ENCODE measurements at regions not wholly inside any gene's neighbourhood (a gene's known extent, or its start where the extent isn't known, plus 50 kb on each side); places are given as distances from the start of the nearest gene placed in this dataset.

DNA sequence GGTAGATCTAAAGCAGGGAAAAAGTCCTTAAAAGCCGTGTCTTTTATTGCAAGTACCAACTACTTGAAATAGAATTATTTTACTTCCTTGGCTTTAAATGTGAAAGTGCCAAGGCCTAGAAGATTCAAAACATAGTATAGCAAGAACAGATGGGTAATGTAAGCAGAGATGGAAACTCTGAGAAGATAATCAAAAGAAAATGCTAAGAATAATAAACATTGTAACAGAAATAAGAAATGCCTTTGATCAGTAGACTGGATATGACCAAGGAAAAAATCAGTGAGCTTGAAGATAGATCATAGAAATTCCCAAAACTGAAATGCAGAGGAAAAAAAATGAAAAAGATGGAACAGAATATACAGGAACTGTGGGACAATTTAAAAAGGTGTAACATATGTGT lies 113.1 kb downstream of the BLID start:
- H3K4me3 ChIP-seq, result no peak overlapping the region
- no peak for DNase-seq (ENCODE audit: low spot score)
- no peak overlapping the region for H3K4me2 ChIP-seq
- no peaks in the 10 kb centered on the region for H3K27me3 ChIP-seq
- no peaks in the 10 kb centered on the region for H4K20me1 ChIP-seq (ENCODE audit: insufficient read depth, poor library complexity, severe bottlenecking)
- H3K79me2 ChIP-seq, result no peaks in the 10 kb centered on the region
- H3K9me2 ChIP-seq (replicated peaks; ENCODE audit: insufficient read depth), result no peaks in the 10 kb centered on the region
- no peaks in the 10 kb centered on the region for H3K4me1 ChIP-seq (ENCODE audit: insufficient read depth)
- H3K36me3 ChIP-seq (replicated peaks; ENCODE audit: insufficient read depth, low read depth), result no peaks in the 10 kb centered on the region
- no peaks in the 10 kb centered on the region for H3K9me3 ChIP-seq (ENCODE audit: low read depth)
- H2AFZ ChIP-seq, result no peak overlapping the region
- TF ChIP-seq EZH2 (IDR thresholded peaks at IDR 0.05; ENCODE audit: borderline replicate concordance) (no peak), EZH2phosphoT487 (IDR thresholded peaks at IDR 0.05; ENCODE audit: low read depth, severe bottlenecking, unreplicated experiment) (no peak)
- TF ChIP-seq, protein P1, sequence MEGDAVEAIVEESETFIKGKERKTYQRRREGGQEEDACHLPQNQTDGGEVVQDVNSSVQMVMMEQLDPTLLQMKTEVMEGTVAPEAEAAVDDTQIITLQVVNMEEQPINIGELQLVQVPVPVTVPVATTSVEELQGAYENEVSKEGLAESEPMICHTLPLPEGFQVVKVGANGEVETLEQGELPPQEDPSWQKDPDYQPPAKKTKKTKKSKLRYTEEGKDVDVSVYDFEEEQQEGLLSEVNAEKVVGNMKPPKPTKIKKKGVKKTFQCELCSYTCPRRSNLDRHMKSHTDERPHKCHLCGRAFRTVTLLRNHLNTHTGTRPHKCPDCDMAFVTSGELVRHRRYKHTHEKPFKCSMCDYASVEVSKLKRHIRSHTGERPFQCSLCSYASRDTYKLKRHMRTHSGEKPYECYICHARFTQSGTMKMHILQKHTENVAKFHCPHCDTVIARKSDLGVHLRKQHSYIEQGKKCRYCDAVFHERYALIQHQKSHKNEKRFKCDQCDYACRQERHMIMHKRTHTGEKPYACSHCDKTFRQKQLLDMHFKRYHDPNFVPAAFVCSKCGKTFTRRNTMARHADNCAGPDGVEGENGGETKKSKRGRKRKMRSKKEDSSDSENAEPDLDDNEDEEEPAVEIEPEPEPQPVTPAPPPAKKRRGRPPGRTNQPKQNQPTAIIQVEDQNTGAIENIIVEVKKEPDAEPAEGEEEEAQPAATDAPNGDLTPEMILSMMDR (IDR thresholded peaks at IDR 0.05; ENCODE audit: poor library complexity), result no peak
- H3K27ac ChIP-seq, result no peak overlapping the region
- 32% methylated on average over 1 of the region's 1 CpG for WGBS (ENCODE audit: low lambda C conversion rate, missing lambda C conversion rate)

DNA sequence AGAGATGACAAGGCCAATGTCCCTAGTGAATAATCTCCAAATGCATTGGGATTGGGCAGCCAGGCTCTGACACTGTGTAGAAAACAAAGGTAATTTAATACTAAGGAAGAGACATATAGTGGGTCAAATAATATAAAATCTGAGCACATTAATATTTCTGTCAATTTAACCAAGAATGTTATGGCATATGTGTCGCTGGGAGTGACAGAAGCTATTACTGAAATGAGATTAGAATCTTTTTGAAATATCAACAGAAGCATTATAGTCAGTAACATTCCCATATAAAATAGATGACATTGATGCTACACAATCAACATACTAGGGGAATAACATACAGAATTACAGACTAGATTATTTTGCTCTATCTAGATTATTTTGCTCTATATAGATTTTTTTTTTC lies 114.0 kb downstream of the BLID start:
- Histone ChIP-seq H3K4me2 (no peak overlapping the region), H3K27me3 (no peaks in the 10 kb centered on the region), H3K9me3 (ENCODE audit: low read depth) (no peaks in the 10 kb centered on the region), H3K9me2 (replicated peaks; ENCODE audit: insufficient read depth) (no peaks in the 10 kb centered on the region), H3K27ac (no peak overlapping the region), H3K4me1 (ENCODE audit: insufficient read depth) (no peaks in the 10 kb centered on the region), H4K20me1 (ENCODE audit: insufficient read depth, poor library complexity, severe bottlenecking) (no peaks in the 10 kb centered on the region), H3K36me3 (replicated peaks; ENCODE audit: insufficient read depth, low read depth) (no peaks in the 10 kb centered on the region), H3K79me2 (no peaks in the 10 kb centered on the region), H2AFZ (no peak overlapping the region), H3K4me3 (no peak overlapping the region)
- no peak for DNase-seq (ENCODE audit: low spot score)
- 93% methylated on average over 1 of the region's 1 CpG for WGBS (ENCODE audit: low lambda C conversion rate, missing lambda C conversion rate)
- TF ChIP-seq EZH2phosphoT487 (IDR thresholded peaks at IDR 0.05; ENCODE audit: low read depth, severe bottlenecking, unreplicated experiment) (no peak), EZH2 (IDR thresholded peaks at IDR 0.05; ENCODE audit: borderline replicate concordance) (no peak)
- TF ChIP-seq, protein P1 (IDR thresholded peaks at IDR 0.05; ENCODE audit: poor library complexity), result no peak

DNA sequence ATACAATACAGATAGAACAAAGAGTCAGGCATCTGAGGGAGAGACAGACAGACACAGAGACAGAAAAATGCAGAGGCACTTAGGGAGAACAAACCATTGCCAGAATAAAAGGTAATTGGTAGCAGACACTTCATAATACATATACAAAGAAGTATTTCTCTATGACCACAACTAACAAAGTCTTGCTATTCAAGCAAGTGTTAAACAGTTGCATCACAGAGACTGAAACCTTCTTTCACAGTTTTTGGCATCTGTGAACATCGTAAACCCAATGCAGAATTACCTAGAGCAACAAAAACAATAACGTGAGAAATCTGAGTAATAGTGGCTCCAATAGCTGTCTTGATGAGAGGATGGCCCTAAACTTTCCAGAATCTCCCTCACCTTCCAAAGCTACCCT lies 116.4 kb downstream of the BLID start:
- Histone ChIP-seq H3K4me3 (no peak overlapping the region), H3K9me2 (replicated peaks; ENCODE audit: insufficient read depth) (no peaks in the 10 kb centered on the region), H3K36me3 (replicated peaks; ENCODE audit: insufficient read depth, low read depth) (no peaks in the 10 kb centered on the region), H2AFZ (no peak overlapping the region), H3K27me3 (no peaks in the 10 kb centered on the region), H4K20me1 (ENCODE audit: insufficient read depth, poor library complexity, severe bottlenecking) (no peaks in the 10 kb centered on the region), H3K27ac (no peak overlapping the region), H3K4me2 (no peak overlapping the region), H3K9me3 (ENCODE audit: low read depth) (no peaks in the 10 kb centered on the region), H3K79me2 (no peaks in the 10 kb centered on the region), H3K4me1 (ENCODE audit: insufficient read depth) (no peaks in the 10 kb centered on the region)
- no peak for DNase-seq (ENCODE audit: low spot score)
- TF ChIP-seq, protein P1 (IDR thresholded peaks at IDR 0.05; ENCODE audit: poor library complexity), result no peak
- TF ChIP-seq EZH2 (IDR thresholded peaks at IDR 0.05; ENCODE audit: borderline replicate concordance), result no peak
- TF ChIP-seq EZH2phosphoT487 (IDR thresholded peaks at IDR 0.05; ENCODE audit: low read depth, severe bottlenecking, unreplicated experiment), result no peak
- 86% methylated on average over 2 of the region's 2 CpGs for WGBS (ENCODE audit: low lambda C conversion rate, missing lambda C conversion rate)

DNA sequence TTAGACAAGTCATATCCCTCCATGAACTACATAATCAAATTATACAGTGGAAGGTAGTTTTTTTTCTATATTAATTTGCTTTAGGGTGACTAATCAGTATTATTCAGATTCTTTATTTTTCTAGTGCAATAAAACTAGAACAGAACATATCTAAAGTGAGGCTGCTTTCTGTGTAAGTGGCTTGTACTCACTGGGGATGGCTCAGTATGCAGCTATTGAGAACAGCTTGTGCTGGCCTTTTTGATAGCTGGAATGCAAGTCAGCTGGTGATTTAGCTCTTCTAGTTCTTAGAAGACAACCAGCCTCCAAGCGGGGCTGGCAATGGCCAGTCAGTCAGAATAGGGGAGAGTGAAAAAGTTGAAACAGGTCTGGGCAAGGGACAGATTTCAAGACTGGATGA lies 119.4 kb downstream of the BLID start:
- Histone ChIP-seq H3K4me1 (ENCODE audit: insufficient read depth) (no peaks in the 10 kb centered on the region), H3K9me3 (ENCODE audit: low read depth) (no peaks in the 10 kb centered on the region), H3K9me2 (replicated peaks; ENCODE audit: insufficient read depth) (no peaks in the 10 kb centered on the region), H3K27me3 (no peaks in the 10 kb centered on the region), H3K4me3 (no peak overlapping the region), H3K27ac (no peak overlapping the region), H3K4me2 (no peak overlapping the region), H2AFZ (no peak overlapping the region), H3K79me2 (no peaks in the 10 kb centered on the region), H4K20me1 (ENCODE audit: insufficient read depth, poor library complexity, severe bottlenecking) (no peaks in the 10 kb centered on the region), H3K36me3 (replicated peaks; ENCODE audit: insufficient read depth, low read depth) (no peaks in the 10 kb centered on the region)
- WGBS (ENCODE audit: low lambda C conversion rate, missing lambda C conversion rate), result 95% methylated on average over 1 of the region's 1 CpG
- no peak for DNase-seq (ENCODE audit: low spot score)
- TF ChIP-seq EZH2 (IDR thresholded peaks at IDR 0.05; ENCODE audit: borderline replicate concordance) (no peak), EZH2phosphoT487 (IDR thresholded peaks at IDR 0.05; ENCODE audit: low read depth, severe bottlenecking, unreplicated experiment) (no peak)
- TF ChIP-seq, protein P1 (IDR thresholded peaks at IDR 0.05; ENCODE audit: poor library complexity), result no peak

All from hepatocyte (in vitro differentiated cells).